GM23248 (cell line): ENCODE measurements at regions not wholly inside any gene's neighbourhood (a gene's known extent, or its start where the extent isn't known, plus 50 kb on each side); places are given as distances from the start of the nearest gene placed in this dataset.

Experiments
- DNase-seq: peaks from one replicate; pipeline ENCODE4 v3.0.0-alpha.2; 2015
- H2AFZ ChIP-seq: fragments of 200-600 bp; sonication (generic); 2 replicates; pipeline ENCODE4 v1.6.1; 2016; ENCODE audit warnings: antibody characterized with exemption
- H3F3A ChIP-seq: fragments of 200-600 bp; sonication (generic); 2 replicates; pipeline ENCODE4 v1.6.1; 2016; ENCODE audit warnings: mild to moderate bottlenecking, antibody characterized with exemption, mixed run types; ENCODE audit not compliant: insufficient read depth
- H3K27ac ChIP-seq: fragments of 200-600 bp; sonication (generic); 2 replicates; pipeline ENCODE4 v1.5.1; 2016; ENCODE audit warnings: mild to moderate bottlenecking
- H3K27me3 ChIP-seq: fragments of 200-600 bp; sonication (generic); replicated peaks from 2 replicates; pipeline ENCODE4 v1.6.1; 2016; ENCODE audit warnings: mild to moderate bottlenecking; ENCODE audit not compliant: insufficient read depth
- H3K36me3 ChIP-seq: fragments of 200-600 bp; sonication (generic); 2 replicates; pipeline ENCODE4 v1.6.1; 2016; ENCODE audit warnings: low read depth, mild to moderate bottlenecking
- H3K4me1 ChIP-seq: fragments of 200-600 bp; sonication (generic); 2 replicates; pipeline ENCODE4 v1.6.1; 2016; ENCODE audit warnings: mild to moderate bottlenecking; ENCODE audit not compliant: insufficient read depth
- H3K4me2 ChIP-seq: fragments of 200-600 bp; sonication (generic); one replicate; pipeline ENCODE4 v1.6.1; 2016; ENCODE audit warnings: mild to moderate bottlenecking; ENCODE audit not compliant: unreplicated experiment
- H3K4me3 ChIP-seq: fragments of 200-600 bp; sonication (generic); 2 replicates; pipeline ENCODE4 v1.5.1; 2016; ENCODE audit warnings: mild to moderate bottlenecking
- H3K79me2 ChIP-seq: fragments of 200-600 bp; sonication (generic); 2 replicates; pipeline ENCODE4 v1.6.1; 2016; ENCODE audit warnings: mild to moderate bottlenecking; ENCODE audit not compliant: insufficient read depth
- H3K9ac ChIP-seq: fragments of 200-600 bp; sonication (generic); 2 replicates; pipeline ENCODE4 v1.6.1; 2016; ENCODE audit warnings: mild to moderate bottlenecking
- H3K9me2 ChIP-seq: fragments of 200-600 bp; sonication (generic); 2 replicates; pipeline ENCODE4 v1.6.1; 2016; ENCODE audit warnings: mixed run types, mild to moderate bottlenecking, moderate library complexity; ENCODE audit not compliant: insufficient read depth
- H3K9me3 ChIP-seq: fragments of 200-600 bp; sonication (generic); one replicate; pipeline ENCODE4 v1.6.1; 2017; ENCODE audit warnings: low read depth
- H4K20me1 ChIP-seq: fragments of 200-600 bp; sonication (generic); 2 replicates; pipeline ENCODE4 v1.6.0; 2016; ENCODE audit not compliant: insufficient read depth
- EZH2 ChIP-seq: fragments of 200-600 bp; sonication (generic); IDR thresholded peaks from 2 replicates; pipeline ENCODE4 v1.6.1; 2018; ENCODE audit warnings: antibody characterized with exemption, mild to moderate bottlenecking; ENCODE audit not compliant: insufficient read depth, poor library complexity, severe bottlenecking
- EZH2phosphoT487 ChIP-seq: fragments of 200-600 bp; sonication (generic); IDR thresholded peaks from 2 replicates; pipeline ENCODE4 v1.6.1; 2018; ENCODE audit warnings: antibody characterized with exemption, moderate library complexity, mild to moderate bottlenecking, low read depth; ENCODE audit not compliant: insufficient read depth
- WGBS, 2 experiments: methylation state at CpG; one replicate each; pipeline ENCODE4 v1.1.6; 2015 to 2017; ENCODE audit warnings: low lambda C conversion rate in 2 of 2, low coverage in 1 of 2; ENCODE audit errors: missing lambda C conversion rate in 2 of 2; 5-methylcytosine and 5-hydroxymethylcytosine counted together
- in situ Hi-C: fragments of 300-500 bp; cut with MboI; formaldehyde crosslinking; loops from 2 replicates; pipeline ENCODE4 v1.15.0; 2020

- TF ChIP-seq EZH2 (no peak), EZH2phosphoT487 (no peak)
- no peak overlapping the region for H3K4me2 ChIP-seq
- H3K4me1 ChIP-seq: no peaks in the 10 kb centered on the region
- H3K27ac ChIP-seq: no peak overlapping the region
- H3K27me3 ChIP-seq: no peaks in the 10 kb centered on the region
- no peaks in the 10 kb centered on the region for H3F3A ChIP-seq
- H3K79me2 ChIP-seq: no peaks in the 10 kb centered on the region
- in situ Hi-C loops: no loop called here
- H3K9me3 ChIP-seq: no peaks in the 10 kb centered on the region
- 94 to 95% methylated on average over 1 of the region's 1 CpG for WGBS, 2 experiments
- H2AFZ ChIP-seq: no peak overlapping the region
- no peaks in the 10 kb centered on the region for H3K9me2 ChIP-seq
- no peak overlapping the region for H3K9ac ChIP-seq
- no peak overlapping the region for H3K4me3 ChIP-seq
- DNase-seq: no peak
- no peaks in the 10 kb centered on the region for H3K36me3 ChIP-seq
- H4K20me1 ChIP-seq: no peaks in the 10 kb centered on the region
These were observed 275.0 kb downstream of the SPATA31D1 start for GRCh38 chr9:82263619-82264018.

- in situ Hi-C loops: no loop called here
- Histone ChIP-seq H3K9me2 (no peaks in the 10 kb centered on the region), H3K9me3 (no peaks in the 10 kb centered on the region), H3K27ac (peak overlapping the region; percentile 38), H3K4me2 (peak overlapping the region; percentile 44), H3K4me1 (peaks cover 43% of the 10 kb centered on the region), H3K9ac (no peak overlapping the region), H4K20me1 (no peaks in the 10 kb centered on the region), H3K4me3 (no peak overlapping the region), H3K79me2 (no peaks in the 10 kb centered on the region), H3K36me3 (no peaks in the 10 kb centered on the region), H2AFZ (no peak overlapping the region), H3F3A (peaks cover 43% of the 10 kb centered on the region), H3K27me3 (no peaks in the 10 kb centered on the region)
- DNase-seq: peak; percentile 90
- 0% methylated on average over 1 of the region's 1 CpG for WGBS, 2 experiments
- TF ChIP-seq EZH2phosphoT487 (peak; percentile 92; the same call in 1 of the 2 replicates), EZH2 (no peak)
These were observed 282.6 kb downstream of the SPATA31D1 start for GRCh38 chr9:82271106-82271561.

GRCh38 chr9:82273121-82273520 lies 284.5 kb downstream of the SPATA31D1 start:
- peak; percentile 66 for DNase-seq
- H3K27me3 ChIP-seq: no peaks in the 10 kb centered on the region
- H4K20me1 ChIP-seq: no peaks in the 10 kb centered on the region
- H3K36me3 ChIP-seq: no peaks in the 10 kb centered on the region
- H3K4me1 ChIP-seq: peaks cover 43% of the 10 kb centered on the region
- H3K27ac ChIP-seq: no peak overlapping the region
- peaks cover 43% of the 10 kb centered on the region for H3F3A ChIP-seq
- H3K4me3 ChIP-seq: no peak overlapping the region
- no peaks in the 10 kb centered on the region for H3K79me2 ChIP-seq
- no peaks in the 10 kb centered on the region for H3K9me3 ChIP-seq
- no peak overlapping the region for H3K9ac ChIP-seq
- no peak overlapping the region for H2AFZ ChIP-seq
- no peak for TF ChIP-seq EZH2
- no peak for TF ChIP-seq EZH2phosphoT487
- in situ Hi-C loops: no loop called here
- H3K9me2 ChIP-seq: no peaks in the 10 kb centered on the region
- H3K4me2 ChIP-seq: peak overlapping the region; percentile 28
- WGBS, 2 experiments: 73 to 77% methylated on average over 1 of the region's 1 CpG

- peaks cover 36% of the 10 kb centered on the region for H3K4me1 ChIP-seq
- no peak overlapping the region for H2AFZ ChIP-seq
- peak; percentile 49 for DNase-seq
- H3K9ac ChIP-seq: no peak overlapping the region
- H3K79me2 ChIP-seq: no peaks in the 10 kb centered on the region
- no peaks in the 10 kb centered on the region for H3K9me2 ChIP-seq
- H3K9me3 ChIP-seq: no peaks in the 10 kb centered on the region
- WGBS, 2 experiments: 65 to 69% methylated on average over 6 of the region's 6 CpGs
- H3F3A ChIP-seq: peaks cover 34% of the 10 kb centered on the region
- no peaks in the 10 kb centered on the region for H3K27me3 ChIP-seq
- no peaks in the 10 kb centered on the region for H4K20me1 ChIP-seq
- H3K4me3 ChIP-seq: no peak overlapping the region
- in situ Hi-C loops: no loop called here
- H3K27ac ChIP-seq: no peak overlapping the region
- H3K36me3 ChIP-seq: no peaks in the 10 kb centered on the region
- no peak for TF ChIP-seq EZH2phosphoT487
- TF ChIP-seq EZH2: no peak
- H3K4me2 ChIP-seq: no peak overlapping the region
These were observed 286.8 kb downstream of the SPATA31D1 start for GRCh38 chr9:82275258-82275927.
